ENCODE measurements at regions not wholly inside any gene's neighbourhood (a gene's known extent, or its start where the extent isn't known, plus 50 kb on each side); places are given as distances from the start of the nearest gene placed in this dataset.

- TF ChIP-seq ELF4 (IDR thresholded peaks at IDR 0.05) (no peak), HDGF (IDR thresholded peaks at IDR 0.05; ENCODE audit: borderline replicate concordance) (no peak), ARNT (IDR thresholded peaks at IDR 0.05) (no peak), FOXA1 (IDR thresholded peaks at IDR 0.05) (no peak), NFRKB (IDR thresholded peaks at IDR 0.05) (no peak), L3MBTL2 (conservative IDR thresholded peaks at IDR 0.05) (no peak)
Observed at GRCh38 chr6:102799051-102799450, 1405.5 kb downstream of the GRIK2 start.
